WTC11 (cell line): ENCODE measurements at regions not wholly inside any gene's neighbourhood (a gene's known extent, or its start where the extent isn't known, plus 50 kb on each side); places are given as distances from the start of the nearest gene placed in this dataset.

ENCODE experiments used
- ARID4B ChIP-seq: sonication (generic); formaldehyde crosslinking; IDR thresholded peaks from 2 replicates; pipeline ENCODE4 v1.8.0; 2023; ENCODE audit warnings: missing genetic modification reagents, mild to moderate bottlenecking, borderline replicate concordance
- ATF1 ChIP-seq: sonication (generic); formaldehyde crosslinking; IDR thresholded peaks from 2 replicates; pipeline ENCODE4 v1.8.1; 2023; ENCODE audit warnings: mild to moderate bottlenecking, moderate library complexity, missing genetic modification reagents
- NFE2L1 ChIP-seq: sonication (generic); formaldehyde crosslinking; IDR thresholded peaks from 2 replicates; pipeline ENCODE4 v1.8.1; 2023; ENCODE audit warnings: missing genetic modification reagents
- NFYB ChIP-seq: sonication (generic); formaldehyde crosslinking; conservative IDR thresholded peaks from 2 replicates; pipeline ENCODE4 v1.8.0; 2022; ENCODE audit warnings: low read depth, missing genetic modification reagents
- SP1 ChIP-seq: sonication (generic); formaldehyde crosslinking; conservative IDR thresholded peaks from 2 replicates; pipeline ENCODE4 v1.8.1; 2022; ENCODE audit warnings: missing genetic modification reagents
- ZNF138 ChIP-seq: sonication (generic); formaldehyde crosslinking; conservative IDR thresholded peaks from 2 replicates; pipeline ENCODE4 v1.8.1; 2022; ENCODE audit warnings: mild to moderate bottlenecking, moderate library complexity, missing genetic modification reagents
- TF ChIP-seq, protein P1 (sequence below): fragments of 200-600 bp; IDR thresholded peaks from 2 replicates; pipeline ENCODE4 v1.8.0; 2022; ENCODE audit warnings: antibody characterized with exemption
- TF ChIP-seq, protein P2 (sequence below): sonication (generic); formaldehyde crosslinking; IDR thresholded peaks from 2 replicates; pipeline ENCODE4 v1.8.1; 2023; ENCODE audit warnings: mild to moderate bottlenecking, missing genetic modification reagents, moderate library complexity
- TF ChIP-seq, protein P3 (sequence below): sonication (generic); formaldehyde crosslinking; IDR thresholded peaks from 2 replicates; pipeline ENCODE4 v1.8.1; 2022; ENCODE audit warnings: low read depth, missing genetic modification reagents, borderline replicate concordance
- TF ChIP-seq, protein P4 (sequence below): sonication (generic); formaldehyde crosslinking; IDR thresholded peaks from 2 replicates; pipeline ENCODE4 v1.8.0; 2022; ENCODE audit warnings: mild to moderate bottlenecking, missing genetic modification reagents
- TF ChIP-seq, protein P5 (sequence below): sonication (generic); formaldehyde crosslinking; conservative IDR thresholded peaks from 2 replicates; pipeline ENCODE4 v1.8.1; 2022; ENCODE audit warnings: mild to moderate bottlenecking, missing genetic modification reagents

DNA sequence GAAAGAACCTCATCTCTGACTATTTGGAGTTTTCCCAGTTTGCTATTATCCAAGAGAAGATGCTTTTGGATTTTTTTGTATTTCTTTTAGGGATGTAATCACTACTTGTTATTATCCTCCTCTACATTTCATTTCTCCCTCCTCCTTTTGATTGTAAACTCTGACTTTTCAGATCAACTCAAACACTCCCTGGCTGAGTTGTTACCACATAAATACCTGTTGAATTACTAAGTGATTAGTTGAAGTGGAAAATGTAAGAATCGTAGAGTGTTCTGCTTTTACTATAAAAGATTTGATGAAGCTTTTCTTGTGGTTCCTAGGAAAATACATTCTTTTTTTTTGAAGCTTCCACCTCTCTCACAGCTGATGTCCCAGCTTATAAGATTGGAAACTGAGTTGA, 164.1 kb upstream of the C1GALT1 start:
- TF ChIP-seq, protein P1, sequence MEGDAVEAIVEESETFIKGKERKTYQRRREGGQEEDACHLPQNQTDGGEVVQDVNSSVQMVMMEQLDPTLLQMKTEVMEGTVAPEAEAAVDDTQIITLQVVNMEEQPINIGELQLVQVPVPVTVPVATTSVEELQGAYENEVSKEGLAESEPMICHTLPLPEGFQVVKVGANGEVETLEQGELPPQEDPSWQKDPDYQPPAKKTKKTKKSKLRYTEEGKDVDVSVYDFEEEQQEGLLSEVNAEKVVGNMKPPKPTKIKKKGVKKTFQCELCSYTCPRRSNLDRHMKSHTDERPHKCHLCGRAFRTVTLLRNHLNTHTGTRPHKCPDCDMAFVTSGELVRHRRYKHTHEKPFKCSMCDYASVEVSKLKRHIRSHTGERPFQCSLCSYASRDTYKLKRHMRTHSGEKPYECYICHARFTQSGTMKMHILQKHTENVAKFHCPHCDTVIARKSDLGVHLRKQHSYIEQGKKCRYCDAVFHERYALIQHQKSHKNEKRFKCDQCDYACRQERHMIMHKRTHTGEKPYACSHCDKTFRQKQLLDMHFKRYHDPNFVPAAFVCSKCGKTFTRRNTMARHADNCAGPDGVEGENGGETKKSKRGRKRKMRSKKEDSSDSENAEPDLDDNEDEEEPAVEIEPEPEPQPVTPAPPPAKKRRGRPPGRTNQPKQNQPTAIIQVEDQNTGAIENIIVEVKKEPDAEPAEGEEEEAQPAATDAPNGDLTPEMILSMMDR, result no peak
- TF ChIP-seq, protein P2, sequence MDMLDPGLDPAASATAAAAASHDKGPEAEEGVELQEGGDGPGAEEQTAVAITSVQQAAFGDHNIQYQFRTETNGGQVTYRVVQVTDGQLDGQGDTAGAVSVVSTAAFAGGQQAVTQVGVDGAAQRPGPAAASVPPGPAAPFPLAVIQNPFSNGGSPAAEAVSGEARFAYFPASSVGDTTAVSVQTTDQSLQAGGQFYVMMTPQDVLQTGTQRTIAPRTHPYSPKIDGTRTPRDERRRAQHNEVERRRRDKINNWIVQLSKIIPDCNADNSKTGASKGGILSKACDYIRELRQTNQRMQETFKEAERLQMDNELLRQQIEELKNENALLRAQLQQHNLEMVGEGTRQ, result no peak
- TF ChIP-seq, protein P3, sequence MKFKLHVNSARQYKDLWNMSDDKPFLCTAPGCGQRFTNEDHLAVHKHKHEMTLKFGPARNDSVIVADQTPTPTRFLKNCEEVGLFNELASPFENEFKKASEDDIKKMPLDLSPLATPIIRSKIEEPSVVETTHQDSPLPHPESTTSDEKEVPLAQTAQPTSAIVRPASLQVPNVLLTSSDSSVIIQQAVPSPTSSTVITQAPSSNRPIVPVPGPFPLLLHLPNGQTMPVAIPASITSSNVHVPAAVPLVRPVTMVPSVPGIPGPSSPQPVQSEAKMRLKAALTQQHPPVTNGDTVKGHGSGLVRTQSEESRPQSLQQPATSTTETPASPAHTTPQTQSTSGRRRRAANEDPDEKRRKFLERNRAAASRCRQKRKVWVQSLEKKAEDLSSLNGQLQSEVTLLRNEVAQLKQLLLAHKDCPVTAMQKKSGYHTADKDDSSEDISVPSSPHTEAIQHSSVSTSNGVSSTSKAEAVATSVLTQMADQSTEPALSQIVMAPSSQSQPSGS, result no peak
- TF ChIP-seq NFE2L1, result no peak
- TF ChIP-seq ARID4B (CRISPR knock-in tag), result no peak
- no peak for TF ChIP-seq ZNF138 (CRISPR knock-in tag)
- TF ChIP-seq, protein P4, sequence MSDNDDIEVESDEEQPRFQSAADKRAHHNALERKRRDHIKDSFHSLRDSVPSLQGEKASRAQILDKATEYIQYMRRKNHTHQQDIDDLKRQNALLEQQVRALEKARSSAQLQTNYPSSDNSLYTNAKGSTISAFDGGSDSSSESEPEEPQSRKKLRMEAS (CRISPR knock-in tag), result no peak
- TF ChIP-seq, protein P5, sequence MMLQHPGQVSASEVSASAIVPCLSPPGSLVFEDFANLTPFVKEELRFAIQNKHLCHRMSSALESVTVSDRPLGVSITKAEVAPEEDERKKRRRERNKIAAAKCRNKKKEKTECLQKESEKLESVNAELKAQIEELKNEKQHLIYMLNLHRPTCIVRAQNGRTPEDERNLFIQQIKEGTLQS (CRISPR knock-in tag), result no peak
- no peak for TF ChIP-seq ATF1 (CRISPR knock-in tag)
- no peak for TF ChIP-seq SP1 (CRISPR knock-in tag)
- TF ChIP-seq NFYB (CRISPR knock-in tag), result no peak
